Astrocyte (in vitro differentiated cells and primary cell): ENCODE measurements at regions not wholly inside any gene's neighbourhood (a gene's known extent, or its start where the extent isn't known, plus 50 kb on each side); places are given as distances from the start of the nearest gene placed in this dataset.

ENCODE experiments used
- DNase-seq: peaks from one replicate; pipeline ENCODE4 v3.0.0-alpha.2; 2010; ENCODE audit warnings: low read depth
- FAIRE-seq: peaks from 2 replicates; lab custom pipeline; 2011; peaks lifted over from hg19 to GRCh38; lab: Jason Lieb, UNC
- H2AFZ ChIP-seq: 2 replicates; pipeline ENCODE4 v1.6.0; 2012; ENCODE audit warnings: low read depth, low read length, inconsistent platforms
- H3K27ac ChIP-seq: 2 replicates; pipeline ENCODE4 v1.5.1; 2011; ENCODE audit warnings: low read depth, low read length, inconsistent platforms
- H3K27me3 ChIP-seq: 2 replicates; pipeline ENCODE4 v1.6.0; 2011; ENCODE audit warnings: low read length, inconsistent platforms; ENCODE audit not compliant: insufficient read depth
- H3K36me3 ChIP-seq: 2 replicates; pipeline ENCODE4 v1.5.1; 2011; ENCODE audit warnings: low read length, inconsistent platforms; ENCODE audit not compliant: insufficient read depth
- H3K4me1 ChIP-seq: 2 replicates; pipeline ENCODE4 v1.5.1; 2011; ENCODE audit warnings: low read length, inconsistent platforms; ENCODE audit not compliant: insufficient read depth
- H3K4me2 ChIP-seq: 2 replicates; pipeline ENCODE4 v1.6.0; 2012; ENCODE audit warnings: low read length, inconsistent platforms
- H3K4me3 ChIP-seq: 2 replicates; pipeline ENCODE4 v1.5.1; 2011; ENCODE audit warnings: low read depth, mild to moderate bottlenecking, low read length, inconsistent platforms; ENCODE audit not compliant: insufficient read depth
- H3K79me2 ChIP-seq: 2 replicates; pipeline ENCODE4 v1.6.0; 2012; ENCODE audit warnings: mild to moderate bottlenecking, low read length, inconsistent platforms; ENCODE audit not compliant: insufficient read depth
- H3K9ac ChIP-seq: 2 replicates; pipeline ENCODE4 v1.6.0; 2012; ENCODE audit warnings: mild to moderate bottlenecking, low read length, inconsistent platforms
- H3K9me3 ChIP-seq: 2 replicates; pipeline ENCODE4 v1.5.1; 2012; ENCODE audit warnings: low read depth, mild to moderate bottlenecking, low read length, inconsistent platforms; ENCODE audit not compliant: insufficient read depth
- H4K20me1 ChIP-seq: 2 replicates; pipeline ENCODE4 v1.6.0; 2012; ENCODE audit warnings: low read length, inconsistent platforms; ENCODE audit not compliant: insufficient read depth
- H3K27ac Mint-ChIP-seq: one replicate; pipeline ENCODE4 v1.8.0; 2021; ENCODE audit warnings: mild to moderate bottlenecking, mixed read lengths; ENCODE audit not compliant: unreplicated experiment
- H3K27me3 Mint-ChIP-seq: one replicate; pipeline ENCODE4 v1.8.0; 2021; ENCODE audit warnings: low read depth, mixed read lengths; ENCODE audit not compliant: unreplicated experiment
- H3K36me3 Mint-ChIP-seq: one replicate; pipeline ENCODE4 v1.8.0; 2021; ENCODE audit warnings: low read depth, mixed read lengths; ENCODE audit not compliant: unreplicated experiment
- H3K4me1 Mint-ChIP-seq: one replicate; pipeline ENCODE4 v1.8.0; 2021; ENCODE audit warnings: low read depth, mixed read lengths; ENCODE audit not compliant: unreplicated experiment
- H3K4me3 Mint-ChIP-seq: one replicate; pipeline ENCODE4 v1.8.0; 2021; ENCODE audit warnings: mild to moderate bottlenecking, moderate library complexity, mixed read lengths; ENCODE audit not compliant: unreplicated experiment
- H3K9me3 Mint-ChIP-seq: one replicate; pipeline ENCODE4 v1.8.0; 2021; ENCODE audit warnings: mild to moderate bottlenecking, mixed read lengths; ENCODE audit not compliant: unreplicated experiment
- CTCF ChIP-seq: IDR thresholded peaks from 2 replicates; pipeline ENCODE4 v1.5.1; 2011; ENCODE audit warnings: low read depth, mild to moderate bottlenecking, inconsistent platforms, low read length, moderate library complexity; ENCODE audit not compliant: insufficient read depth
- EZH2 ChIP-seq: IDR thresholded peaks from 2 replicates; pipeline ENCODE4 v1.6.1; 2012; ENCODE audit warnings: mild to moderate bottlenecking, low read length, inconsistent platforms; ENCODE audit not compliant: insufficient read depth

- H3K4me2 ChIP-seq = peak overlapping the region; percentile 35
- Mint-ChIP-seq H3K36me3 (peaks cover 4% of the 10 kb centered on the region), H3K4me3 (no peak overlapping the region), H3K27ac (peak overlapping the region; percentile 98), H3K4me1 (peaks cover 76% of the 10 kb centered on the region), H3K9me3 (peaks cover 2% of the 10 kb centered on the region), H3K27me3 (no peaks in the 10 kb centered on the region)
- no peaks in the 10 kb centered on the region for H3K79me2 ChIP-seq
- peak overlapping the region; percentile 45 for H3K9ac ChIP-seq
- peak overlapping the region; percentile 68 for H3K27ac ChIP-seq
- FAIRE-seq = peak; percentile 74
- H3K4me1 ChIP-seq = peaks cover 49% of the 10 kb centered on the region
- H4K20me1 ChIP-seq = no peaks in the 10 kb centered on the region
- H2AFZ ChIP-seq = no peak overlapping the region
- no peaks in the 10 kb centered on the region for H3K9me3 ChIP-seq
- H3K27me3 ChIP-seq = no peaks in the 10 kb centered on the region
- no peaks in the 10 kb centered on the region for H3K36me3 ChIP-seq
- no peak for TF ChIP-seq CTCF
- TF ChIP-seq EZH2 = no peak
- DNase-seq = peak; percentile 97
- no peak overlapping the region for H3K4me3 ChIP-seq
Measured at GRCh38 chr6:44662461-44663121, 275.1 kb downstream of the CDC5L start.

DNA sequence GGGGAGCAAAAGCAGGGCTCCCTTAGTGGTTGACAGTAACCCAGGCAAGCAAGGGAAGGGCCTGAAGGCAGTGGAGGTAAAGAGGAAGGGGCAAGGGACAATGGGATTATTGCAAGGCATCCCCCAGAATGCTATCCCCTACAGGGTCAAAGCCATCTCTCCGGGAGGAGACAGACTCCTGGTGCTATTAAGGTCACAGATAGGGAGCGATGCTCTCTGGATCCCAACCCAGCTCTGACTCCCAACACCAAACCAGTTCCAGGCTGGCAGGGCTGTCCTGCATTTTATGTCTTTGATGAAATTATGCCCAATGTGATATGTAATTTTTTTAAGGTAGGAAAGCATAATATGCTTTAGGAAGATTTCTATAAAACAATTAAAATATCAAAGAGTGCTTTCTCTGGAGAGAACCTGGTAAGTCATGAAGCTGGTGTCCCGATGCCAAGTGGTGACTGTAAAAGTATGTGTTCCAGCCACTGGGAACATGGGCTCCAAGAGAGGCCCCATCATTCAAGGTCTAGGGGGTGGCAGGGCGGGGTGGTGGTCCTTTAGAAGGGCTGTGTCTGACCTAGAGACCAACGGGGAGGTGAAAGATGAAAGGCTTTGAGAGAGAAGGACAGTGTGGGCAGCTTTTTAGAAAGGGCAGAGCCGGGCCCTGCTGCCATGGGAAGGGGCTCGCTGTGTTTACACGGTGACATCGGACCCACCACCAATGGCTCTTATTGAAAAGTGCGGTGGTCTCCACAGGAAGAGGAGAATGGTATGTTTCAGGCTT, 276.5 kb downstream of the CDC5L start:
- Histone ChIP-seq H3K4me3 (no peak overlapping the region), H3K4me1 (peaks cover 58% of the 10 kb centered on the region), H3K9ac (no peak overlapping the region), H3K27me3 (no peaks in the 10 kb centered on the region), H3K79me2 (no peaks in the 10 kb centered on the region), H3K9me3 (no peaks in the 10 kb centered on the region), H4K20me1 (no peaks in the 10 kb centered on the region), H3K27ac (no peak overlapping the region), H3K4me2 (peak overlapping the region; percentile 35), H3K36me3 (no peaks in the 10 kb centered on the region), H2AFZ (no peak overlapping the region)
- TF ChIP-seq CTCF = no peak
- TF ChIP-seq EZH2 = no peak
- Mint-ChIP-seq H3K4me1 (peaks cover 90% of the 10 kb centered on the region), H3K27me3 (no peaks in the 10 kb centered on the region), H3K36me3 (peaks cover 4% of the 10 kb centered on the region), H3K4me3 (no peak overlapping the region), H3K27ac (peak overlapping the region; percentile 98), H3K9me3 (peaks cover 2% of the 10 kb centered on the region)
- no peak for DNase-seq
- no peak for FAIRE-seq
